Osteoblast (primary cell): ENCODE measurements at regions not wholly inside any gene's neighbourhood (a gene's known extent, or its start where the extent isn't known, plus 50 kb on each side); places are given as distances from the start of the nearest gene placed in this dataset.

Experiments
- DNase-seq: peaks from one replicate; pipeline ENCODE4 v3.0.0; 2011; ENCODE audit warnings: low spot score, mixed read lengths; ENCODE audit not compliant: insufficient read length; ENCODE audit errors: missing footprints
- H2AFZ ChIP-seq: 2 replicates; pipeline ENCODE4 v1.6.0; 2011; ENCODE audit warnings: mild to moderate bottlenecking, low read length
- H3K27ac ChIP-seq: 2 replicates; pipeline ENCODE4 v1.5.1; 2011; ENCODE audit warnings: mild to moderate bottlenecking, low read depth, low read length, moderate library complexity
- H3K27me3 ChIP-seq: 2 replicates; pipeline ENCODE4 v1.6.0; 2012; ENCODE audit warnings: mild to moderate bottlenecking, control low read depth, inconsistent platforms, low read length, moderate library complexity; ENCODE audit not compliant: insufficient read depth
- H3K36me3 ChIP-seq: 2 replicates; pipeline ENCODE4 v1.5.1; 2011; ENCODE audit warnings: mild to moderate bottlenecking, low read length, control low read depth, moderate library complexity; ENCODE audit not compliant: insufficient read depth
- H3K4me1 ChIP-seq: 2 replicates; pipeline ENCODE4 v1.5.1; 2011; ENCODE audit warnings: mild to moderate bottlenecking, low read length, control low read depth, moderate library complexity; ENCODE audit not compliant: insufficient read depth
- H3K4me2 ChIP-seq: 2 replicates; pipeline ENCODE4 v1.6.0; 2011; ENCODE audit warnings: mild to moderate bottlenecking, low read length; ENCODE audit not compliant: insufficient read depth
- H3K4me3 ChIP-seq: fragments of 200-600 bp; sonication (generic); 3 replicates; pipeline ENCODE4 v1.5.1; 2012; ENCODE audit warnings: mild to moderate bottlenecking, low read length, inconsistent platforms; ENCODE audit not compliant: insufficient read depth
- H3K79me2 ChIP-seq: 2 replicates; pipeline ENCODE4 v1.6.0; 2012; ENCODE audit warnings: mild to moderate bottlenecking, low read length, control low read depth, inconsistent platforms; ENCODE audit not compliant: insufficient read depth
- H3K9me3 ChIP-seq: 2 replicates; pipeline ENCODE4 v1.5.1; 2011; ENCODE audit warnings: low read depth, low read length, control low read depth
- H4K20me1 ChIP-seq: 2 replicates; pipeline ENCODE4 v1.6.0; 2012; ENCODE audit warnings: mild to moderate bottlenecking, low read length, control low read depth; ENCODE audit not compliant: insufficient read depth
- TF ChIP-seq, protein P1 (sequence below): IDR thresholded peaks from 2 replicates; pipeline ENCODE4 v1.5.1; 2011; ENCODE audit warnings: mild to moderate bottlenecking, low read depth, low read length, moderate library complexity; ENCODE audit errors: extremely low read depth

DNA sequence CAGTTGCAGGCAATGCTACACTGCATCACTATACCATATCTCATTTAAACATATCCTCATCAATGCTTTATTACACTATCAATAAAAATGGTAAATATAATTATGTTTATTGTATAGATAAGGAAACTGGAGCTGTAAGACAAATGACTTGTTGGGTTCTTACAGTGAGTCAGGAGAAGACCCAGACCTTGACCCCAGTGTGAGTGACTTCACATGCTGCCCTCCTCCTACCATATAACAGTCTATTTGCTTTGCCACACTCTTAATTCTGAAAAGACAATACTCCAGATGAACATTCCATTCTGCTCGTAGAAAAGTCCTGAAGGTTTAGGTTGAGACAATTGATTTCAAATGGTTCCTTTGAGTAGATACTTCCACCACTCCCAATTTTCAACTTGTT lies 550.5 kb downstream of the PLPP3 start:
- H3K36me3 ChIP-seq, result no peaks in the 10 kb centered on the region
- no peak for DNase-seq
- H4K20me1 ChIP-seq, result no peaks in the 10 kb centered on the region
- TF ChIP-seq, protein P1, sequence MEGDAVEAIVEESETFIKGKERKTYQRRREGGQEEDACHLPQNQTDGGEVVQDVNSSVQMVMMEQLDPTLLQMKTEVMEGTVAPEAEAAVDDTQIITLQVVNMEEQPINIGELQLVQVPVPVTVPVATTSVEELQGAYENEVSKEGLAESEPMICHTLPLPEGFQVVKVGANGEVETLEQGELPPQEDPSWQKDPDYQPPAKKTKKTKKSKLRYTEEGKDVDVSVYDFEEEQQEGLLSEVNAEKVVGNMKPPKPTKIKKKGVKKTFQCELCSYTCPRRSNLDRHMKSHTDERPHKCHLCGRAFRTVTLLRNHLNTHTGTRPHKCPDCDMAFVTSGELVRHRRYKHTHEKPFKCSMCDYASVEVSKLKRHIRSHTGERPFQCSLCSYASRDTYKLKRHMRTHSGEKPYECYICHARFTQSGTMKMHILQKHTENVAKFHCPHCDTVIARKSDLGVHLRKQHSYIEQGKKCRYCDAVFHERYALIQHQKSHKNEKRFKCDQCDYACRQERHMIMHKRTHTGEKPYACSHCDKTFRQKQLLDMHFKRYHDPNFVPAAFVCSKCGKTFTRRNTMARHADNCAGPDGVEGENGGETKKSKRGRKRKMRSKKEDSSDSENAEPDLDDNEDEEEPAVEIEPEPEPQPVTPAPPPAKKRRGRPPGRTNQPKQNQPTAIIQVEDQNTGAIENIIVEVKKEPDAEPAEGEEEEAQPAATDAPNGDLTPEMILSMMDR, result no peak
- no peaks in the 10 kb centered on the region for H3K9me3 ChIP-seq
- no peaks in the 10 kb centered on the region for H3K79me2 ChIP-seq
- no peaks in the 10 kb centered on the region for H3K27me3 ChIP-seq
- H3K4me2 ChIP-seq, result no peak overlapping the region
- H2AFZ ChIP-seq, result no peak overlapping the region
- no peak overlapping the region for H3K4me3 ChIP-seq
- H3K4me1 ChIP-seq, result peaks cover 6% of the 10 kb centered on the region
- no peak overlapping the region for H3K27ac ChIP-seq

DNA sequence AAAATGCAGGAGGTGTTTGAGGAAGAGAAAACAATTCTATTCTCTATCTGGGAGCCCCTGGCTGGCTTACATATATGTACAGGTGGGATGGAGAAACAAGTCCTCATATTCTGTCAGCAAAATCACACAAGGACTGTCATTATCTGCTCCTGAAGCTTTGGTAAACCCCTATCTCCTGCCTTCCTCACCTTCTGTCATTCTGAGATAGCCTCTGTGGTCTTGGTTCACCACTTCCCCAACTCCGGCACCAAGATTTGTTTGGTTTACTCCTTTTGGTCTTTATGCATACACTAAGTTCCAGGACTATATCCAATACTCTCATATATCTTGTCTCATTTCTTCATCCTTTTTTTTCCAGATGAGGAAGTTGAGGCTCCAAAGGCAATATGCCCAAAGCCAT lies 551.1 kb downstream of the PLPP3 start:
- Histone ChIP-seq H4K20me1 (no peaks in the 10 kb centered on the region), H3K27ac (no peak overlapping the region), H3K27me3 (no peaks in the 10 kb centered on the region), H3K4me3 (no peak overlapping the region), H3K4me1 (no peaks in the 10 kb centered on the region), H2AFZ (no peak overlapping the region), H3K9me3 (no peaks in the 10 kb centered on the region), H3K36me3 (no peaks in the 10 kb centered on the region), H3K4me2 (no peak overlapping the region), H3K79me2 (no peaks in the 10 kb centered on the region)
- TF ChIP-seq, protein P1, result no peak
- DNase-seq, result peak; percentile 39

DNA sequence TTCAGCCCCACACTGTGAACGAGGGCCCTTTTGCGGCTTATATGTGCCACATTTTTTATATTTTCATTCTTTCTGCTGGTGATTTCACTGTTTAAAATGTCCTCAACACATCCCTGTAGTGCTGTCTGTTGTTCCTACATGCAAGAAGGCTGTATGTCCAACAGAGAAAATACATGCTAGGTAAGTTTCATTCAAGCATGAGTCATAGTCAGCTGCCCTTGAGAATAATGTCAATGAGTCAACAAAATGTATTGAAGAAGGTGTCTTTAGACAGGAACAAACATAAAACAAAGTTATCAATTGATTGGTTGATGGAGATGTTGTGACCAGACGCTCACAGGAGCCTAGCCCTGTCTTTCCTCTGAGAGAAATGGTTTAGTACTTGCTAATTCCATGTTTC lies 553.4 kb downstream of the PLPP3 start:
- H3K79me2 ChIP-seq, result no peaks in the 10 kb centered on the region
- no peak for DNase-seq
- H2AFZ ChIP-seq, result no peak overlapping the region
- no peaks in the 10 kb centered on the region for H3K4me1 ChIP-seq
- TF ChIP-seq, protein P1, result no peak
- no peak overlapping the region for H3K27ac ChIP-seq
- H3K27me3 ChIP-seq, result no peaks in the 10 kb centered on the region
- no peak overlapping the region for H3K4me3 ChIP-seq
- H3K9me3 ChIP-seq, result no peaks in the 10 kb centered on the region
- no peaks in the 10 kb centered on the region for H4K20me1 ChIP-seq
- H3K4me2 ChIP-seq, result no peak overlapping the region
- no peaks in the 10 kb centered on the region for H3K36me3 ChIP-seq

DNA sequence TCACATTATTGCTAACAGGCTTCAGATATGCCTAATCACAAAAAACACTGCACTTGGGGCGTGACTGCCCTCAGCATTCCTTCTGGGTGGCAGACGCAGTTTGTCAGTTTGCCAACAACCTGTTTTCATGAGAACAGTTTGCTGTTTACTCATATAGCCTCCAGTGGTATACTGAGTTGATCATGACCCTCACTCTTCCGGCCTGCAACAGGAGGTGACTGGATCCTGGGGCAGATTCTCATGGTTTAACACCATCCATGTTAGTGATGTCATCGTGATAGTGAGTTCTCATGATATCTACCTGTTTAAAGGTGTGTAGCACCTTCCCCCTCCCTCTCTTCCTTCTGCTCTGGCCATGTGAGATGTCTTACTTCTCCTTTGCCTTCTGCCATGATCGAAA lies 555.2 kb downstream of the PLPP3 start:
- Histone ChIP-seq H3K9me3 (no peaks in the 10 kb centered on the region), H3K4me2 (no peak overlapping the region), H3K27ac (no peak overlapping the region), H4K20me1 (no peaks in the 10 kb centered on the region), H2AFZ (no peak overlapping the region), H3K79me2 (no peaks in the 10 kb centered on the region), H3K27me3 (no peaks in the 10 kb centered on the region), H3K4me3 (no peak overlapping the region), H3K36me3 (no peaks in the 10 kb centered on the region), H3K4me1 (no peaks in the 10 kb centered on the region)
- DNase-seq, result no peak
- TF ChIP-seq, protein P1, result no peak
